H1 (cell line): ENCODE measurements at regions not wholly inside any gene's neighbourhood (a gene's known extent, or its start where the extent isn't known, plus 50 kb on each side); places are given as distances from the start of the nearest gene placed in this dataset.

Experiments
- CTCF ChIA-PET: fragments of 300-600 bp; sonication (Branson Sonifier 250); formaldehyde crosslinking; loops from one replicate; lab custom pipeline; 2021; ENCODE audit not compliant: partially characterized antibody; lab: Charles Lee
- POLR2A ChIA-PET: fragments of 300-600 bp; sonication (Branson Sonifier 250); formaldehyde crosslinking; loops from one replicate; lab custom pipeline; 2021; ENCODE audit warnings: inconsistent platforms; ENCODE audit not compliant: partially characterized antibody; lab: Charles Lee
- DNase-seq, 2 experiments: peaks; one replicate each; pipeline versions ENCODE4 v3.0.0 to v3.0.0-alpha.2; 2010 to 2022; ENCODE audit warnings: low spot score in 2 of 2, low read depth in 1 of 2, mixed read lengths in 1 of 2
- FAIRE-seq: peaks from 2 replicates; lab custom pipeline; 2011; peaks lifted over from hg19 to GRCh38; lab: Jason Lieb, UNC
- H2AFZ ChIP-seq: 2 replicates; pipeline ENCODE4 v1.8.1; 2012; ENCODE audit warnings: low read length, inconsistent platforms
- H2AK5ac ChIP-seq: 2 replicates; pipeline ENCODE4 v1.6.1; 2013; ENCODE audit warnings: low read depth, low read length
- H2BK120ac ChIP-seq: replicated peaks from 2 replicates; pipeline ENCODE3; 2013; ENCODE audit warnings: low read depth, low read length, inconsistent platforms
- H2BK12ac ChIP-seq: 2 replicates; pipeline ENCODE4 v1.6.1; 2013; ENCODE audit warnings: low read depth, low read length
- H2BK15ac ChIP-seq: 2 replicates; pipeline ENCODE4 v1.6.1; 2013; ENCODE audit warnings: low read length
- H2BK20ac ChIP-seq: 2 replicates; pipeline ENCODE4 v1.6.1; 2013; ENCODE audit warnings: low read length
- H2BK5ac ChIP-seq: 2 replicates; pipeline ENCODE4 v1.6.1; 2013; ENCODE audit warnings: low read depth, low read length
- H3K14ac ChIP-seq: 2 replicates; pipeline ENCODE4 v1.6.1; 2013; ENCODE audit warnings: inconsistent platforms; ENCODE audit not compliant: insufficient read length
- H3K18ac ChIP-seq: 2 replicates; pipeline ENCODE4 v1.6.1; 2013; ENCODE audit warnings: low read length; ENCODE audit errors: extremely low read depth
- H3K23ac ChIP-seq: 2 replicates; pipeline ENCODE4 v1.6.1; 2013; ENCODE audit warnings: inconsistent platforms; ENCODE audit not compliant: insufficient read length
- H3K23me2 ChIP-seq: 2 replicates; pipeline ENCODE4 v1.6.1; 2013; ENCODE audit warnings: low read depth, low read length
- H3K27ac ChIP-seq: 2 replicates; pipeline ENCODE4 v1.6.1; 2011; ENCODE audit warnings: low read depth, low read length, inconsistent platforms
- H3K27me3 ChIP-seq, 4 experiments: replicated peaks in 1 of 4; 1 replicate in 1 of 4; 2 replicates in 3 of 4; pipeline versions ENCODE4 v1.6.1 to v1.8.1; 2011 to 2013; ENCODE audit warnings: low read length in 3 of 4, mild to moderate bottlenecking in 3 of 4, inconsistent platforms in 2 of 4, mixed read lengths in 2 of 4, moderate library complexity in 1 of 4; ENCODE audit not compliant: control insufficient read depth in 3 of 4, insufficient read depth in 3 of 4; ENCODE audit errors: extremely low read depth in 1 of 4
- H3K36me3 ChIP-seq, 4 experiments: 2 replicates each; pipeline versions ENCODE4 v1.6.1 to v1.8.1; 2011 to 2013; ENCODE audit warnings: mild to moderate bottlenecking in 4 of 4, low read length in 3 of 4, moderate library complexity in 2 of 4, control low read depth in 1 of 4, inconsistent platforms in 1 of 4; ENCODE audit not compliant: insufficient read depth in 4 of 4, control insufficient read depth in 2 of 4
- H3K4ac ChIP-seq: replicated peaks from 2 replicates; pipeline ENCODE3; 2013; ENCODE audit warnings: low read length, low read depth, mixed read lengths, inconsistent platforms; ENCODE audit not compliant: insufficient read length
- H3K4me1 ChIP-seq, 4 experiments: replicated peaks in 1 of 4; 1 replicate in 1 of 4; 2 replicates in 3 of 4; pipeline versions ENCODE4 v1.6.1 to v1.8.1; 2011 to 2013; ENCODE audit warnings: low read length in 3 of 4, inconsistent platforms in 2 of 4, mixed read lengths in 1 of 4; ENCODE audit not compliant: insufficient read depth in 4 of 4, control insufficient read depth in 3 of 4
- H3K4me2 ChIP-seq, 2 experiments: 2 replicates each; pipeline versions ENCODE4 v1.6.1 to v1.8.1; 2011 to 2013; ENCODE audit warnings: low read depth in 2 of 2, low read length in 2 of 2, control low read depth in 1 of 2, inconsistent platforms in 1 of 2, mild to moderate bottlenecking in 1 of 2; ENCODE audit not compliant: insufficient read depth in 1 of 2
- H3K4me3 ChIP-seq, 4 experiments: fragments of 200-600, 300-600 bp in 1 of 4; sonication (generic), shearing (Covaris generic), sonication (Bioruptor Twin) in 1 of 4; 2 replicates each; pipeline versions ENCODE4 v1.5.1 to v1.8.1; 2011 to 2016; ENCODE audit warnings: low read length in 4 of 4, low read depth in 3 of 4, control low read depth in 2 of 4, inconsistent platforms in 2 of 4, mild to moderate bottlenecking in 2 of 4, mixed read lengths in 1 of 4, moderate library complexity in 1 of 4; ENCODE audit not compliant: insufficient read depth in 2 of 4; ENCODE audit errors: extremely low read depth in 1 of 4
- H3K56ac ChIP-seq: replicated peaks from 2 replicates; pipeline ENCODE3; 2013; ENCODE audit warnings: low read depth, mild to moderate bottlenecking, mixed read lengths, low read length, inconsistent platforms; ENCODE audit not compliant: insufficient read length
- H3K79me1 ChIP-seq: 2 replicates; pipeline ENCODE4 v1.6.1; 2013; ENCODE audit warnings: low read depth, low read length, control low read depth
- H3K79me2 ChIP-seq, 2 experiments: 2 replicates each; pipeline versions ENCODE4 v1.6.1 to v1.8.1; 2012 to 2013; ENCODE audit warnings: low read length in 2 of 2, mild to moderate bottlenecking in 2 of 2, inconsistent platforms in 1 of 2; ENCODE audit not compliant: insufficient read depth in 2 of 2, control insufficient read depth in 1 of 2
- H3K9ac ChIP-seq, 4 experiments: replicated peaks in 1 of 4; 1 replicate in 1 of 4; 2 replicates in 3 of 4; pipeline versions ENCODE4 v1.6.1 to v1.8.1; 2011 to 2013; ENCODE audit warnings: low read depth in 3 of 4, low read length in 3 of 4, control low read depth in 2 of 4, mild to moderate bottlenecking in 2 of 4, moderate library complexity in 2 of 4, inconsistent platforms in 1 of 4; ENCODE audit errors: extremely low read depth in 1 of 4
- H3K9me3 ChIP-seq, 2 experiments: 2 replicates each; pipeline versions ENCODE4 v1.6.1 to v1.8.1; 2012 to 2013; ENCODE audit warnings: mild to moderate bottlenecking in 2 of 2, moderate library complexity in 2 of 2, control low read depth in 1 of 2, inconsistent platforms in 1 of 2, low read depth in 1 of 2, low read length in 1 of 2, mixed read lengths in 1 of 2; ENCODE audit not compliant: insufficient read depth in 2 of 2
- H4K20me1 ChIP-seq, 2 experiments: replicated peaks in 1 of 2; 2 replicates each; pipeline versions ENCODE3 to v1.8.1; 2011 to 2013; ENCODE audit warnings: inconsistent platforms in 2 of 2, low read length in 2 of 2, mild to moderate bottlenecking in 1 of 2; ENCODE audit not compliant: insufficient read depth in 2 of 2, control insufficient read depth in 1 of 2
- H4K5ac ChIP-seq: 2 replicates; pipeline ENCODE4 v1.6.1; 2013; ENCODE audit warnings: low read length, low read depth, mixed read lengths, inconsistent platforms; ENCODE audit not compliant: insufficient read length
- H4K8ac ChIP-seq: 2 replicates; pipeline ENCODE4 v1.8.0; 2013; ENCODE audit warnings: mild to moderate bottlenecking, moderate library complexity, low read length, inconsistent platforms; ENCODE audit not compliant: insufficient read depth; ENCODE audit errors: extremely low read depth
- H4K91ac ChIP-seq: replicated peaks from 2 replicates; pipeline ENCODE3; 2013; ENCODE audit warnings: low read length, mixed read lengths, inconsistent platforms; ENCODE audit not compliant: insufficient read length
- ASH2L ChIP-seq: fragments of 200-600, 300-600 bp; sonication (generic); IDR thresholded peaks from one replicate; pipeline ENCODE4 v1.7.1; 2017; ENCODE audit warnings: low read length
- BCL11A ChIP-seq, 2 experiments: IDR thresholded peaks; one replicate each; pipeline ENCODE4 v1.6.1; 2011; ENCODE audit warnings: low read depth in 2 of 2, low read length in 2 of 2, mild to moderate bottlenecking in 2 of 2
- CBX5 ChIP-seq: fragments of 300-800, 300-1000 bp; sonication (generic); IDR thresholded peaks from 2 replicates; pipeline ENCODE4 v1.7.1; 2016; ENCODE audit warnings: antibody characterized with exemption, low read length, low read depth
- FOSL1 ChIP-seq: IDR thresholded peaks from 2 replicates; pipeline ENCODE4 v1.6.1; 2011; ENCODE audit warnings: mild to moderate bottlenecking, low read depth, low read length, moderate library complexity; ENCODE audit not compliant: insufficient read depth
- SAP30 ChIP-seq: fragments of 300-600 bp; sonication (generic); IDR thresholded peaks from 2 replicates; pipeline ENCODE4 v1.7.1; 2012; ENCODE audit warnings: low read length, moderate library complexity, mild to moderate bottlenecking, inconsistent platforms; ENCODE audit not compliant: insufficient read depth, insufficient replicate concordance
- SIN3A ChIP-seq, 2 experiments: IDR thresholded peaks in 1 of 2; conservative IDR thresholded peaks in 1 of 2; 2 replicates each; pipeline ENCODE4 v1.6.1; 2011 to 2012; ENCODE audit warnings: low read length in 2 of 2, improper control_type of control experiment in 1 of 2, low read depth in 1 of 2, mild to moderate bottlenecking in 1 of 2
- SP1 ChIP-seq: IDR thresholded peaks from 2 replicates; pipeline ENCODE4 v1.6.1; 2011; ENCODE audit warnings: low read depth, low read length
- TEAD4 ChIP-seq: IDR thresholded peaks from 2 replicates; pipeline ENCODE4 v1.6.1; 2012; ENCODE audit warnings: low read depth, low read length, inconsistent platforms, mixed read lengths
- WGBS, 2 experiments: shearing (Covaris generic) in 1 of 2; methylation state at CpG; one replicate each; pipeline versions ENCODE4 v1.1.6 to v1.1.7; 2013 to 2015; ENCODE audit warnings: low lambda C conversion rate in 2 of 2, mixed read lengths in 2 of 2, inconsistent platforms in 1 of 2, low coverage in 1 of 2, missing lambda C conversion rate in 1 of 2; ENCODE audit not compliant: insufficient replicate concordance in 2 of 2, insufficient coverage in 1 of 2, insufficient read length in 1 of 2; ENCODE audit errors: extremely low coverage in 1 of 2, missing lambda C conversion rate in 1 of 2; 5-methylcytosine and 5-hydroxymethylcytosine counted together

DNA sequence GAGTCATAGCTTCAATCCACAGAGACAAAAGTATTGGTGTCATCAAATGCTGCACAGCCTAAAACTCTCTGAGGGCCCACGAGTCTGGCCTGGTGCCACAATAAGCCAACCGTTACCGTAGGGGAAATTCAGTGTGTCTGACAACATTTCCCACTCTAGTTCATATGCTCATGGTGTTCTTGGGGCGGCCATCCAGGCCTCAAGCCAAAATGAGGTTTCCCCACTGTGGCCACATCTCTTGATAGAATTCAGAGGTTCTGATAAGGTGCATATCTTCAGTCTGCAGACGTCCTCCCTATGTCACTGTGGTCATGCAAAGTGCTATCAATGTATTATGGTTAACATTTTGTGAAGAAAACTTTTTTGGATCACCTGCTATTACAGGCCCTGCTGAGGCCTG is 627.7 kb downstream of the QKI start:
- Histone ChIP-seq H3K9me3 (peaks cover 5 to 6% of the 10 kb centered on the region in 2 experiments; a peak in 3 of 4 replicates), H3K79me2 (no peaks in the 10 kb centered on the region), H3K27ac (no peak overlapping the region), H4K20me1 (no peaks in the 10 kb centered on the region), H3K56ac (no peak overlapping the region), H2BK5ac (no peak overlapping the region), H3K14ac (no peak overlapping the region), H3K23ac (no peak overlapping the region), H4K5ac (no peak overlapping the region), H2BK120ac (no peak overlapping the region), H2AK5ac (no peak overlapping the region), H3K4me3 (no peak overlapping the region), H2BK15ac (no peak overlapping the region), H2BK20ac (no peak overlapping the region), H3K4me1 (no peaks in the 10 kb centered on the region), H2BK12ac (no peak overlapping the region), H3K36me3 (no peaks in the 10 kb centered on the region), H3K18ac (no peak overlapping the region), H3K4ac (no peak overlapping the region), H4K91ac (no peak overlapping the region), H2AFZ (no peak overlapping the region), H3K23me2 (no peaks in the 10 kb centered on the region), H3K4me2 (no peak overlapping the region), H3K9ac (no peak overlapping the region), H3K79me1 (no peaks in the 10 kb centered on the region), H3K27me3 (no peaks in the 10 kb centered on the region), H4K8ac (no peak overlapping the region)
- FAIRE-seq (no peak), DNase-seq (no peak)
- POLR2A ChIA-PET, result no interaction called here
- CTCF ChIA-PET, result interaction anchor here (0.6 kb wide), 1 partner anchor 1013 kb away, joined by 3 read pairs; no protein-coding TSS in a partner anchor
- WGBS, 2 experiments, result 84% methylated on average over 5 of the region's 5 CpGs; no CpG with 5 or more reads in 1 of the 2 experiments
- no peak for TF ChIP-seq BCL11A (IDR thresholded peaks at IDR 0.05; ENCODE audit: low read depth in 2 of 2, low read length in 2 of 2)
- no peak for TF ChIP-seq SIN3A (conservative IDR thresholded peaks at IDR 0.05 in 1 of 2, IDR thresholded peaks at IDR 0.05 in 1 of 2; ENCODE audit: low read depth in 1 of 2, low read length in 2 of 2)
- no peak for TF ChIP-seq SAP30
- no peak for TF ChIP-seq SP1
- no peak for TF ChIP-seq FOSL1
- TF ChIP-seq ASH2L, result no peak
- no peak for TF ChIP-seq CBX5
- no peak for TF ChIP-seq TEAD4
